ENCODE measurements at regions not wholly inside any gene's neighbourhood (a gene's known extent, or its start where the extent isn't known, plus 50 kb on each side); places are given as distances from the start of the nearest gene placed in this dataset.

- no peak for TF ChIP-seq CTCF (conservative IDR thresholded peaks at IDR 0.05; ENCODE audit: low read depth in 2 of 2)
- TF ChIP-seq CREB1 (CRISPR knock-in tag; IDR thresholded peaks at IDR 0.05; ENCODE audit: low read depth) = no peak
- TF ChIP-seq JUNB (IDR thresholded peaks at IDR 0.05; ENCODE audit: unreplicated experiment) = no peak
- TF ChIP-seq POLR2AphosphoS5 (IDR thresholded peaks at IDR 0.05; ENCODE audit: low read depth) = no peak
- no peak for TF ChIP-seq EZH2 (IDR thresholded peaks at IDR 0.05; ENCODE audit: low read depth, unreplicated experiment)
Measured at GRCh38 chr14:71590131-71590530, 342.1 kb upstream of the RGS6 start.

Data from GM23338 (cell line).